GM12878 (cell line): ENCODE measurements at regions not wholly inside any gene's neighbourhood (a gene's known extent, or its start where the extent isn't known, plus 50 kb on each side); places are given as distances from the start of the nearest gene placed in this dataset.

ENCODE experiments used
- ATAC-seq: fragments of 200-7000 bp; cut with Tn5 transposase; 3 replicates; pipeline ENCODE4 v1.9.1; 2020; ENCODE audit warnings: mild to moderate bottlenecking, moderate library complexity
- BruUV-seq: library from RNA; stranded (reverse); fragments of 400-500 nt; replicated peaks from 2 replicates; lab custom pipeline; 2021; lab: Mats Ljungman, UMichigan
- CTCF ChIA-PET: fragments of 300-600 bp; sonication (Branson Sonifier 250); formaldehyde crosslinking; extraction: SDS; loops from one replicate; lab custom pipeline; 2021; ENCODE audit warnings: inconsistent platforms; lab: Yijun Ruan, JAX
- POLR2A ChIA-PET: fragments of 350-600 bp; formaldehyde crosslinking; extraction: SDS; loops from one replicate; lab custom pipeline; 2021; ENCODE audit warnings: inconsistent platforms; lab: Charles Lee
- RAD21 ChIA-PET: fragments of 300-600 bp; sonication (Branson Sonifier 250); formaldehyde crosslinking; loops from one replicate; lab custom pipeline; 2023; ENCODE audit warnings: antibody characterized with exemption; ENCODE audit not compliant: unreplicated experiment; lab: Charles Lee
- SMC1A ChIA-PET: fragments of 300-600 bp; sonication (Branson Sonifier 250); formaldehyde crosslinking; loops from one replicate; lab custom pipeline; 2023; ENCODE audit not compliant: unreplicated experiment, uncharacterized antibody; lab: Charles Lee
- DNase-seq: peaks from one replicate; pipeline ENCODE4 v3.0.0-alpha.2; 2011; ENCODE audit warnings: low read depth, low spot score
- FAIRE-seq: peaks from 3 replicates; lab custom pipeline; 2011; peaks lifted over from hg19 to GRCh38; lab: Jason Lieb, UNC
- H2AFZ ChIP-seq: 2 replicates; pipeline ENCODE4 v1.6.0; 2011; ENCODE audit warnings: low read depth, low read length, control low read depth; ENCODE audit not compliant: control insufficient read depth
- H3K27ac ChIP-seq: 2 replicates; pipeline ENCODE4 v1.5.1; 2011; ENCODE audit warnings: control low read depth; ENCODE audit not compliant: control insufficient read depth, insufficient read depth
- H3K27me3 ChIP-seq, 2 experiments: replicated peaks in 1 of 2; 2 replicates each; pipeline versions ENCODE4 v1.6.0 to v1.6.1; 2011; ENCODE audit warnings: low read length in 1 of 2; ENCODE audit not compliant: control insufficient read depth in 2 of 2, insufficient read depth in 2 of 2
- H3K36me3 ChIP-seq, 2 experiments: 2 replicates each; pipeline ENCODE4 v1.5.1; 2011; ENCODE audit warnings: low read length in 1 of 2; ENCODE audit not compliant: control insufficient read depth in 2 of 2, insufficient read depth in 2 of 2
- H3K4me1 ChIP-seq: 2 replicates; pipeline ENCODE4 v1.6.1; 2011; ENCODE audit warnings: mild to moderate bottlenecking, low read length, moderate library complexity, mixed read lengths; ENCODE audit not compliant: control insufficient read depth, insufficient read depth
- H3K4me2 ChIP-seq: 2 replicates; pipeline ENCODE4 v1.6.0; 2011; ENCODE audit warnings: control low read depth; ENCODE audit not compliant: control insufficient read depth, insufficient read depth
- H3K4me3 ChIP-seq: fragments of 200-600 bp; sonication (generic); 2 replicates; pipeline ENCODE4 v1.5.1; 2016
- H3K79me2 ChIP-seq: 2 replicates; pipeline ENCODE4 v1.6.0; 2011; ENCODE audit warnings: low read length; ENCODE audit not compliant: control insufficient read depth, insufficient read depth
- H3K9ac ChIP-seq: 2 replicates; pipeline ENCODE4 v1.8.0; 2011; ENCODE audit warnings: low read length, control low read depth, mixed read lengths; ENCODE audit not compliant: control insufficient read depth, insufficient read depth
- H3K9me3 ChIP-seq: replicated peaks from 3 replicates; pipeline ENCODE4 v1.5.1; 2011; ENCODE audit warnings: mild to moderate bottlenecking, low read length; ENCODE audit not compliant: control insufficient read depth, insufficient read depth
- H4K20me1 ChIP-seq: 2 replicates; pipeline ENCODE4 v1.6.0; 2011; ENCODE audit not compliant: control insufficient read depth, insufficient read depth
- CHD1 ChIP-seq: IDR thresholded peaks from 2 replicates; pipeline ENCODE4 v1.6.1; 2012; ENCODE audit warnings: low read depth, low read length, improper control_type of control experiment
- CUX1 ChIP-seq: IDR thresholded peaks from 2 replicates; pipeline ENCODE4 v1.6.1; 2012; ENCODE audit warnings: improper control_type of control experiment, low read depth, low read length; ENCODE audit not compliant: insufficient replicate concordance
- EP300 ChIP-seq, 2 experiments: fragments of 150-350 bp in 1 of 2; IDR thresholded peaks; 2 replicates each; pipeline ENCODE4 v1.6.1; 2011 to 2012; ENCODE audit warnings: low read depth in 2 of 2, low read length in 2 of 2, borderline replicate concordance in 1 of 2, improper control_type of control experiment in 1 of 2, inconsistent platforms in 1 of 2; ENCODE audit not compliant: control insufficient read depth in 1 of 2
- EZH2 ChIP-seq: IDR thresholded peaks from 2 replicates; pipeline ENCODE4 v1.6.1; 2012; ENCODE audit warnings: low read depth, mild to moderate bottlenecking, control low read depth, inconsistent platforms, low read length, borderline replicate concordance; ENCODE audit not compliant: control insufficient read depth
- HDAC2 ChIP-seq: fragments of 200-600 bp; sonication (generic); IDR thresholded peaks from 2 replicates; pipeline ENCODE4 v1.6.1; 2017
- KLF5 ChIP-seq: fragments of 450-650 bp; IDR thresholded peaks from 2 replicates; pipeline ENCODE4 v1.6.1; 2014; ENCODE audit warnings: mild to moderate bottlenecking; ENCODE audit not compliant: partially characterized antibody
- MTA2 ChIP-seq: fragments of 450-650 bp; IDR thresholded peaks from 2 replicates; pipeline ENCODE4 v1.6.1; 2016; ENCODE audit warnings: low read depth, mild to moderate bottlenecking, moderate library complexity
- NKRF ChIP-seq: fragments of 450-650 bp; conservative IDR thresholded peaks from 2 replicates; pipeline ENCODE4 v1.6.1; 2017; ENCODE audit warnings: mild to moderate bottlenecking, moderate library complexity
- NR2C1 ChIP-seq: fragments of 450-650 bp; IDR thresholded peaks from 2 replicates; pipeline ENCODE4 v1.6.1; 2017; ENCODE audit warnings: antibody characterized with exemption, mild to moderate bottlenecking, moderate library complexity
- SUZ12 ChIP-seq: fragments of 200-600 bp; sonication (generic); IDR thresholded peaks from one replicate; pipeline ENCODE4 v1.6.1; 2018; ENCODE audit warnings: antibody characterized with exemption, mild to moderate bottlenecking; ENCODE audit not compliant: unreplicated experiment
- ZBTB40 ChIP-seq: fragments of 450-650 bp; IDR thresholded peaks from 2 replicates; pipeline ENCODE4 v1.6.1; 2016; ENCODE audit warnings: mild to moderate bottlenecking, moderate library complexity, borderline replicate concordance
- ZNF24 ChIP-seq: fragments of 450-650 bp; IDR thresholded peaks from 2 replicates; pipeline ENCODE4 v1.6.1; 2017; ENCODE audit warnings: antibody characterized with exemption, mild to moderate bottlenecking
- whole genome bisulfite sequencing: methylation state at CpG from one replicate; pipeline ENCODE4 v1.1.6; 2016; ENCODE audit warnings: low lambda C conversion rate; ENCODE audit not compliant: insufficient replicate concordance, insufficient coverage; ENCODE audit errors: missing lambda C conversion rate; 5-methylcytosine and 5-hydroxymethylcytosine counted together
- in situ Hi-C: fragments of 300-500 bp; cut with MboI; formaldehyde crosslinking; loops from 9 replicates; pipeline ENCODE4 v1.14.3; 2018; ENCODE audit warnings: mixed read lengths
- intact Hi-C: fragments of 100-400 bp; cut with micrococcal nuclease; formaldehyde crosslinking; loops from one replicate; pipeline ENCODE4 v1.14.2; 2022; ENCODE audit not compliant: unreplicated experiment

GRCh38 chr9:68648971-68649370 is 56.1 kb upstream of the PIP5K1B start:
- Histone ChIP-seq H4K20me1 (no peaks in the 10 kb centered on the region), H3K4me2 (no peak overlapping the region), H2AFZ (peak overlapping the region; percentile 30), H3K27me3 (no peaks in the 10 kb centered on the region), H3K9me3 (no peaks in the 10 kb centered on the region), H3K27ac (no peak overlapping the region), H3K9ac (no peak overlapping the region), H3K79me2 (no peaks in the 10 kb centered on the region), H3K4me3 (no peak overlapping the region), H3K36me3 (no peaks in the 10 kb centered on the region), H3K4me1 (peaks cover 32% of the 10 kb centered on the region)
- intact Hi-C loops: loop anchor here (10.0 kb wide), 1 partner anchor 526 kb away; the partner anchor contains the start of gene TJP2
- FAIRE-seq: no peak
- POLR2A ChIA-PET: interaction anchor here (1.1 to 1.3 kb wide), 2 partner anchors 12 to 58 kb away, joined by 3 read pairs; no protein-coding TSS in a partner anchor
- CTCF ChIA-PET: interaction anchor here (0.9 to 3.2 kb wide), 2 partner anchors 9 to 130 kb away, joined by 3 to 11 read pairs; no protein-coding TSS in a partner anchor
- ATAC-seq: peak; percentile 25
- no TSS peak for BruUV-seq
- RAD21 ChIA-PET: interaction anchor here (1.1 to 1.2 kb wide), 2 partner anchors 8 to 37 kb away, joined by 4 to 5 read pairs; no protein-coding TSS in a partner anchor
- 69% methylated on average over 1 of the region's 1 CpG for WGBS
- DNase-seq: no peak
- SMC1A ChIA-PET: interaction anchor here (1.2 to 3.2 kb wide), 2 partner anchors 9 to 14 kb away, joined by 4 to 21 read pairs; no protein-coding TSS in a partner anchor
- in situ Hi-C loops: loop anchor here (25.0 kb wide), 2 partner anchors 112 to 1763 kb away; partner anchors contain the start of genes KLF9 and TMEM252
- no peak for TF ChIP-seq HDAC2
- no peak for TF ChIP-seq EP300 (IDR thresholded peaks at IDR 0.05; ENCODE audit: borderline replicate concordance in 1 of 2, control insufficient read depth in 1 of 2, low read depth in 2 of 2, low read length in 2 of 2)
- TF ChIP-seq ZBTB40: no peak
- no peak for TF ChIP-seq CUX1
- no peak for TF ChIP-seq ZNF24
- TF ChIP-seq CHD1: no peak
- no peak for TF ChIP-seq MTA2
- TF ChIP-seq NR2C1: no peak
- no peak for TF ChIP-seq EZH2
- no peak for TF ChIP-seq SUZ12
- TF ChIP-seq NKRF: no peak
- no peak for TF ChIP-seq KLF5
